ENCODE measurements at regions not wholly inside any gene's neighbourhood (a gene's known extent, or its start where the extent isn't known, plus 50 kb on each side); places are given as distances from the start of the nearest gene placed in this dataset.

DNA sequence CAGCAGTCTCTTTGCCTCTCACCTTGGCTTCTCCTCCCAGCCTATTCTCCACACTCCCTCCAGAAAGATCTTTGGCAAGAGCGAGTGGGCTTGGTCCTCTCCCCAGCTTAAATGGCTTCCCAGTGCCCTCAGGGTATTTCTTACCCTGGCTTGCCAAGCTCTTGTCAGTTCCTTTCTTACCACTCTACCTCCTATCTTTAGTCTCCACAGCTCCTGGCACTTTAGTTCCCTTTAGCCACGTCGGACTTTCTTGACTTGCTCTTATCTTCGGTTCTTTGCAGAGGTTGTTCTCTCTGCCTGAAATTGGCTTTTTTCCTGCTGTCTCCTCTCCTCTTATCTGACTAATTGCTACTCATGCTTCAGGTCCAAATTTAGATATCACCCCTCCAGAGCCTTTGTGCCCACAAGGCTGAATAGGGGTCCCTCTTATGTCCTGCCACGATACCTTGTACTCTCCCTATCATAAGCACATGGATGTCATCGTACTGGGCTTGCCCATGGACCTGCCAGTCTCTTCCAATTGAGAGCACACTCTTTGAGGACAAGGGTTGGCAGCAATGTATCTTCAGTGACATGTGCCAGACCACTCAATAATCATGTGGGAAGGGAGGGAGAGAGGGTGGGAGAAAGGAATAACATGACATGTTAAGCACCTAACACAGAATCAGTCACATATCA, 131.7 kb upstream of the CTAGE1 start:
- TF ChIP-seq, protein P1, sequence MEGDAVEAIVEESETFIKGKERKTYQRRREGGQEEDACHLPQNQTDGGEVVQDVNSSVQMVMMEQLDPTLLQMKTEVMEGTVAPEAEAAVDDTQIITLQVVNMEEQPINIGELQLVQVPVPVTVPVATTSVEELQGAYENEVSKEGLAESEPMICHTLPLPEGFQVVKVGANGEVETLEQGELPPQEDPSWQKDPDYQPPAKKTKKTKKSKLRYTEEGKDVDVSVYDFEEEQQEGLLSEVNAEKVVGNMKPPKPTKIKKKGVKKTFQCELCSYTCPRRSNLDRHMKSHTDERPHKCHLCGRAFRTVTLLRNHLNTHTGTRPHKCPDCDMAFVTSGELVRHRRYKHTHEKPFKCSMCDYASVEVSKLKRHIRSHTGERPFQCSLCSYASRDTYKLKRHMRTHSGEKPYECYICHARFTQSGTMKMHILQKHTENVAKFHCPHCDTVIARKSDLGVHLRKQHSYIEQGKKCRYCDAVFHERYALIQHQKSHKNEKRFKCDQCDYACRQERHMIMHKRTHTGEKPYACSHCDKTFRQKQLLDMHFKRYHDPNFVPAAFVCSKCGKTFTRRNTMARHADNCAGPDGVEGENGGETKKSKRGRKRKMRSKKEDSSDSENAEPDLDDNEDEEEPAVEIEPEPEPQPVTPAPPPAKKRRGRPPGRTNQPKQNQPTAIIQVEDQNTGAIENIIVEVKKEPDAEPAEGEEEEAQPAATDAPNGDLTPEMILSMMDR (IDR thresholded peaks at IDR 0.05 in 2 of 3, conservative IDR thresholded peaks at IDR 0.05 in 1 of 3; ENCODE audit: borderline replicate concordance in 1 of 3, insufficient read depth in 1 of 3, low read depth in 2 of 3, low read length in 2 of 3), result no peak
- TF ChIP-seq EZH2phosphoT487 (IDR thresholded peaks at IDR 0.05; ENCODE audit: borderline replicate concordance) (no peak), POLR2AphosphoS5 (IDR thresholded peaks at IDR 0.05; ENCODE audit: low read depth, low read length) (no peak), EGR1 (IDR thresholded peaks at IDR 0.05; ENCODE audit: low read depth) (no peak), POLR2A (IDR thresholded peaks at IDR 0.05; ENCODE audit: borderline replicate concordance, extremely low read depth, insufficient read depth, insufficient read length) (no peak), RAD21 (IDR thresholded peaks at IDR 0.05; ENCODE audit: low read depth) (no peak), EZH2 (IDR thresholded peaks at IDR 0.05) (no peak), SIN3A (IDR thresholded peaks at IDR 0.05; ENCODE audit: low read depth) (no peak), ZNF274 (IDR thresholded peaks at IDR 0.05; ENCODE audit: low read depth, low read length) (no peak), TCF7L2 (IDR thresholded peaks at IDR 0.05; ENCODE audit: borderline replicate concordance, extremely low read depth, insufficient read depth, insufficient read length) (no peak), CEBPB (IDR thresholded peaks at IDR 0.05; ENCODE audit: low read depth) (no peak)
- TF ChIP-seq, protein P2, sequence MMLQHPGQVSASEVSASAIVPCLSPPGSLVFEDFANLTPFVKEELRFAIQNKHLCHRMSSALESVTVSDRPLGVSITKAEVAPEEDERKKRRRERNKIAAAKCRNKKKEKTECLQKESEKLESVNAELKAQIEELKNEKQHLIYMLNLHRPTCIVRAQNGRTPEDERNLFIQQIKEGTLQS (IDR thresholded peaks at IDR 0.05), result no peak
- TF ChIP-seq, protein P3, sequence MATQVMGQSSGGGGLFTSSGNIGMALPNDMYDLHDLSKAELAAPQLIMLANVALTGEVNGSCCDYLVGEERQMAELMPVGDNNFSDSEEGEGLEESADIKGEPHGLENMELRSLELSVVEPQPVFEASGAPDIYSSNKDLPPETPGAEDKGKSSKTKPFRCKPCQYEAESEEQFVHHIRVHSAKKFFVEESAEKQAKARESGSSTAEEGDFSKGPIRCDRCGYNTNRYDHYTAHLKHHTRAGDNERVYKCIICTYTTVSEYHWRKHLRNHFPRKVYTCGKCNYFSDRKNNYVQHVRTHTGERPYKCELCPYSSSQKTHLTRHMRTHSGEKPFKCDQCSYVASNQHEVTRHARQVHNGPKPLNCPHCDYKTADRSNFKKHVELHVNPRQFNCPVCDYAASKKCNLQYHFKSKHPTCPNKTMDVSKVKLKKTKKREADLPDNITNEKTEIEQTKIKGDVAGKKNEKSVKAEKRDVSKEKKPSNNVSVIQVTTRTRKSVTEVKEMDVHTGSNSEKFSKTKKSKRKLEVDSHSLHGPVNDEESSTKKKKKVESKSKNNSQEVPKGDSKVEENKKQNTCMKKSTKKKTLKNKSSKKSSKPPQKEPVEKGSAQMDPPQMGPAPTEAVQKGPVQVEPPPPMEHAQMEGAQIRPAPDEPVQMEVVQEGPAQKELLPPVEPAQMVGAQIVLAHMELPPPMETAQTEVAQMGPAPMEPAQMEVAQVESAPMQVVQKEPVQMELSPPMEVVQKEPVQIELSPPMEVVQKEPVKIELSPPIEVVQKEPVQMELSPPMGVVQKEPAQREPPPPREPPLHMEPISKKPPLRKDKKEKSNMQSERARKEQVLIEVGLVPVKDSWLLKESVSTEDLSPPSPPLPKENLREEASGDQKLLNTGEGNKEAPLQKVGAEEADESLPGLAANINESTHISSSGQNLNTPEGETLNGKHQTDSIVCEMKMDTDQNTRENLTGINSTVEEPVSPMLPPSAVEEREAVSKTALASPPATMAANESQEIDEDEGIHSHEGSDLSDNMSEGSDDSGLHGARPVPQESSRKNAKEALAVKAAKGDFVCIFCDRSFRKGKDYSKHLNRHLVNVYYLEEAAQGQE (IDR thresholded peaks at IDR 0.05; ENCODE audit: low read depth), result no peak

Measured in HCT116 (cell line).